ENCODE measurements at regions not wholly inside any gene's neighbourhood (a gene's known extent, or its start where the extent isn't known, plus 50 kb on each side); places are given as distances from the start of the nearest gene placed in this dataset.

DNA sequence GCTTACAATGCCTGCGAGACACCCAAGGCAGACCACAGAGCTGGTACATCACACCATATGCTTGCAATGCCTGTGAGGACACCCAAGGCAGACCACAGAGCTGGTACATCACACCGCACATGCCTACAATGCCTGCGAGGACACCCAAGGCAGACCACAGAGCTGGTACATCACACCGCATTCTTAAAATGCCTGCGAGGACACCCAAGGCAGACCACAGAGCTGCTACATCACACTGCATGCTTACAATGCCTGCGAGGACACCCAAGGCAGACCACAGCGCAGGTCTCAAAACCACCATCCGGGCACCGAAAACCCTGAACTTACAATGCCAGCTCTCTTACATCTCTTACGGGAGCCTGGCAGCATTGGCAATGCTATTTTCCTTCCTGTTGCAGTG, 799.6 kb downstream of the GALR1 start:
- TF ChIP-seq, protein P1, sequence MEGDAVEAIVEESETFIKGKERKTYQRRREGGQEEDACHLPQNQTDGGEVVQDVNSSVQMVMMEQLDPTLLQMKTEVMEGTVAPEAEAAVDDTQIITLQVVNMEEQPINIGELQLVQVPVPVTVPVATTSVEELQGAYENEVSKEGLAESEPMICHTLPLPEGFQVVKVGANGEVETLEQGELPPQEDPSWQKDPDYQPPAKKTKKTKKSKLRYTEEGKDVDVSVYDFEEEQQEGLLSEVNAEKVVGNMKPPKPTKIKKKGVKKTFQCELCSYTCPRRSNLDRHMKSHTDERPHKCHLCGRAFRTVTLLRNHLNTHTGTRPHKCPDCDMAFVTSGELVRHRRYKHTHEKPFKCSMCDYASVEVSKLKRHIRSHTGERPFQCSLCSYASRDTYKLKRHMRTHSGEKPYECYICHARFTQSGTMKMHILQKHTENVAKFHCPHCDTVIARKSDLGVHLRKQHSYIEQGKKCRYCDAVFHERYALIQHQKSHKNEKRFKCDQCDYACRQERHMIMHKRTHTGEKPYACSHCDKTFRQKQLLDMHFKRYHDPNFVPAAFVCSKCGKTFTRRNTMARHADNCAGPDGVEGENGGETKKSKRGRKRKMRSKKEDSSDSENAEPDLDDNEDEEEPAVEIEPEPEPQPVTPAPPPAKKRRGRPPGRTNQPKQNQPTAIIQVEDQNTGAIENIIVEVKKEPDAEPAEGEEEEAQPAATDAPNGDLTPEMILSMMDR (conservative IDR thresholded peaks at IDR 0.05; ENCODE audit: low read length), result no peak
- no peak for TF ChIP-seq EZH2phosphoT487 (IDR thresholded peaks at IDR 0.05; ENCODE audit: borderline replicate concordance, low read depth, low read length)
